GM12874 (cell line): ENCODE measurements at regions not wholly inside any gene's neighbourhood (a gene's known extent, or its start where the extent isn't known, plus 50 kb on each side); places are given as distances from the start of the nearest gene placed in this dataset.

Source experiments
- CTCF ChIP-seq: IDR thresholded peaks from 2 replicates; pipeline ENCODE4 v1.5.1; 2011; ENCODE audit warnings: low read depth, mild to moderate bottlenecking, control low read depth, low read length, moderate library complexity; ENCODE audit not compliant: insufficient read depth

- TF ChIP-seq CTCF = no peak
These were observed 258.6 kb downstream of the TLE1 start for GRCh38 chr9:81430727-81431126.

- no peak for TF ChIP-seq CTCF
These were observed 261.5 kb downstream of the TLE1 start for GRCh38 chr9:81427870-81428269.

- TF ChIP-seq CTCF = no peak
These were observed 264.9 kb downstream of the TLE1 start for GRCh38 chr9:81424431-81424830.

- no peak for TF ChIP-seq CTCF
These were observed 265.6 kb downstream of the TLE1 start for GRCh38 chr9:81423589-81424326.

- no peak for TF ChIP-seq CTCF
These were observed 269.3 kb downstream of the TLE1 start for GRCh38 chr9:81420024-81420423.

GRCh38 chr9:81417941-81418340 lies 271.4 kb downstream of the TLE1 start:
- no peak for TF ChIP-seq CTCF

- TF ChIP-seq CTCF = no peak
These were observed 272.1 kb downstream of the TLE1 start for GRCh38 chr9:81417299-81417675.
